ENCODE measurements at regions not wholly inside any gene's neighbourhood (a gene's known extent, or its start where the extent isn't known, plus 50 kb on each side); places are given as distances from the start of the nearest gene placed in this dataset.
A peak's percentile ranks its signal among the peaks of the same experiment; 100 is the strongest.

DNA sequence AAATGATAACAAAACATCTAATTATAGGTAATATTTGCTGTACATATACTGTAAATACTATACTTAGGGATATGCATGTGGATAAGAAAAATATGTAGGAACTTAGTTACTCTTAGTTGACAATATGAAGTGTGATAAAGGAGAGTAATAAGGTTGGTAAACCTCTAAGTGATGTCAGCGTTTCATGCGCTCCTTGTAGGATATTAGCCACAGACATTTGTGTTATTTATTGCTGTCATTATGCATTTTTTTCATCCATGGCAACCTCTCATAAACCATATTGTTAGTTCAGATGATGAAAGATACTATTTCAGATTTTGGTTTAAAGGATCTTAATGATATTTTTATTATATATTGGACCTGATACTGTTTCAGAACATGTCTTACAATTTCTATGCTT is 298.1 kb upstream of the PITX2 start:
- no peak for DNase-seq
- Mint-ChIP-seq H3K27me3 (ENCODE audit: insufficient read depth) (peaks cover 6% of the 10 kb centered on the region; the same call in 1 of the 2 replicates), H3K4me1 (ENCODE audit: low read depth) (no peaks in the 10 kb centered on the region), H3K4me3 (no peak overlapping the region), H3K9me3 (no peaks in the 10 kb centered on the region), H3K27ac (no peak overlapping the region), H3K36me3 (ENCODE audit: low read depth) (no peaks in the 10 kb centered on the region)
- TF ChIP-seq, protein P1, sequence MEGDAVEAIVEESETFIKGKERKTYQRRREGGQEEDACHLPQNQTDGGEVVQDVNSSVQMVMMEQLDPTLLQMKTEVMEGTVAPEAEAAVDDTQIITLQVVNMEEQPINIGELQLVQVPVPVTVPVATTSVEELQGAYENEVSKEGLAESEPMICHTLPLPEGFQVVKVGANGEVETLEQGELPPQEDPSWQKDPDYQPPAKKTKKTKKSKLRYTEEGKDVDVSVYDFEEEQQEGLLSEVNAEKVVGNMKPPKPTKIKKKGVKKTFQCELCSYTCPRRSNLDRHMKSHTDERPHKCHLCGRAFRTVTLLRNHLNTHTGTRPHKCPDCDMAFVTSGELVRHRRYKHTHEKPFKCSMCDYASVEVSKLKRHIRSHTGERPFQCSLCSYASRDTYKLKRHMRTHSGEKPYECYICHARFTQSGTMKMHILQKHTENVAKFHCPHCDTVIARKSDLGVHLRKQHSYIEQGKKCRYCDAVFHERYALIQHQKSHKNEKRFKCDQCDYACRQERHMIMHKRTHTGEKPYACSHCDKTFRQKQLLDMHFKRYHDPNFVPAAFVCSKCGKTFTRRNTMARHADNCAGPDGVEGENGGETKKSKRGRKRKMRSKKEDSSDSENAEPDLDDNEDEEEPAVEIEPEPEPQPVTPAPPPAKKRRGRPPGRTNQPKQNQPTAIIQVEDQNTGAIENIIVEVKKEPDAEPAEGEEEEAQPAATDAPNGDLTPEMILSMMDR (IDR thresholded peaks at IDR 0.05), result no peak

GRCh38 chr4:110924761-110925160 is 301.9 kb upstream of the PITX2 start:
- H3K9me3 Mint-ChIP-seq, result no peaks in the 10 kb centered on the region
- TF ChIP-seq, protein P1 (IDR thresholded peaks at IDR 0.05), result no peak
- DNase-seq, result no peak
- no peak overlapping the region for H3K27ac Mint-ChIP-seq
- H3K36me3 Mint-ChIP-seq (ENCODE audit: low read depth), result no peaks in the 10 kb centered on the region
- H3K4me3 Mint-ChIP-seq, result no peak overlapping the region
- peaks cover 4% of the 10 kb centered on the region; the same call in 1 of the 2 replicates for H3K27me3 Mint-ChIP-seq (ENCODE audit: insufficient read depth)
- peaks cover 10% of the 10 kb centered on the region for H3K4me1 Mint-ChIP-seq (ENCODE audit: low read depth)

- Mint-ChIP-seq H3K4me3 (no peak overlapping the region), H3K27ac (no peak overlapping the region), H3K9me3 (no peaks in the 10 kb centered on the region), H3K36me3 (ENCODE audit: low read depth) (no peaks in the 10 kb centered on the region), H3K27me3 (ENCODE audit: insufficient read depth) (peaks cover 4% of the 10 kb centered on the region; the same call in 1 of the 2 replicates), H3K4me1 (ENCODE audit: low read depth) (peaks cover 10% of the 10 kb centered on the region)
- peak; percentile 2 for DNase-seq
- TF ChIP-seq, protein P1 (IDR thresholded peaks at IDR 0.05), result no peak
These were observed 304.0 kb upstream of the PITX2 start for GRCh38 chr4:110926841-110927400.

DNA sequence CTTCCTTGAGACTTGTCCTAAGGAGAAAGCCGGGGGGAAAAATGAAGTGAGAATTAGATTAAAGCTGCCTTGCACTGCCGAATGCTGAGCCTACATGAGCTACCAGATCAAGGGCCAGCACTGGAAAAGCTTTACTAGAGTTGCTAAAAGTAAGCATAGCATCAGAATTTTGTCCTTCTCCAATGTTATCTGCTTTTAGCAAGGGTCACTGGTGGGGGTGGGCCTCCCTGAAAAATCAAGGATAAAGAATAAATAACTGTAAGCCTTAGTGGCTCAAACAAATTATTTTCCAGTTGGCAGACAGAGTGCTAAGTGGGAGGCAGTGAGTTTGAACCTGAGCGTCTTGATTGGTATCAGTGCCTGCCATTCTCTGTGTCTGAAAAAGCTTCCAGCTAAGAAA is 310.5 kb upstream of the PITX2 start:
- Mint-ChIP-seq H3K36me3 (ENCODE audit: low read depth) (no peaks in the 10 kb centered on the region), H3K27ac (no peak overlapping the region), H3K27me3 (ENCODE audit: insufficient read depth) (no peaks in the 10 kb centered on the region; the same call in 1 of the 2 replicates), H3K4me3 (no peak overlapping the region), H3K4me1 (ENCODE audit: low read depth) (no peaks in the 10 kb centered on the region; the same call in 1 of the 2 replicates), H3K9me3 (no peaks in the 10 kb centered on the region)
- TF ChIP-seq, protein P1 (IDR thresholded peaks at IDR 0.05), result no peak
- no peak for DNase-seq

DNA sequence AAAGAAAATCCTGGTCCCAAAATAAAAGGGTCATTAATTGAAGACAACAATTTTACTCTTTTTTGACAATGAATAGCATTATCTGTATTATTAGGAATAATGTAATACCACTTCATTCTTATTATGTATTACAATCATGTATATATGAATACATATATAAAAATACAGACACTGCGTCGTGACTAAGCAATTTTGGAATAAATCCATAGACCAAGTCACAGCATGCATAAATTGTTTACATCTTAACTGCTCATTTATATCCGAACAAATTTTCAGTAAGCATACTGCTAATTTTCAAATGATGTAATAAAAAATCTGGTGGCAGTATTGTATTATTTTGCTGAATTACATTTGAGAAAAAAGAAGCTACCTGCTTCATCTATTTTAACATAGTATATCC is 321.6 kb upstream of the PITX2 start:
- Mint-ChIP-seq H3K27me3 (ENCODE audit: insufficient read depth) (no peaks in the 10 kb centered on the region), H3K9me3 (no peaks in the 10 kb centered on the region), H3K4me1 (ENCODE audit: low read depth) (no peaks in the 10 kb centered on the region), H3K4me3 (no peak overlapping the region), H3K36me3 (ENCODE audit: low read depth) (no peaks in the 10 kb centered on the region), H3K27ac (no peak overlapping the region)
- no peak for DNase-seq
- TF ChIP-seq, protein P1 (IDR thresholded peaks at IDR 0.05), result no peak

DNA sequence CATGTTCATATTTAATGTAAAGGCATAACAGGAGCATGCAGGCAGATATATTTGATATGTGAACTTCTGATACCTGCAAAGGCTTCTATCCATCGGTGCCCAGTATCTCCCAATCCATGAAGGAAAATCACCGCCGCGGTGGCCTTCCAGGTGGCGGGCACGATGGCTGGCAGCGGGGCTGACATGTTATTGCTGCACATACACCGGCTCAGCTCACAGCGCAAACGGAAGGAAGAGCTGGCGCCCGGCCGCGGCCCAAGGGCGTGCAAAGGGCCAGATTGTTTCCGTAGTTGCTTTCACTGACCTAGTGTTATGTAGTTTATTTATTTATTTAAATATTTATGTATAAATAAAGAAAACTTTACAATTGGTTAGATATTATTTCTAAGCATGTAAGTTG is 322.7 kb upstream of the PITX2 start:
- Mint-ChIP-seq H3K27me3 (ENCODE audit: insufficient read depth) (no peaks in the 10 kb centered on the region), H3K4me1 (ENCODE audit: low read depth) (no peaks in the 10 kb centered on the region), H3K27ac (no peak overlapping the region), H3K9me3 (no peaks in the 10 kb centered on the region), H3K4me3 (no peak overlapping the region), H3K36me3 (ENCODE audit: low read depth) (no peaks in the 10 kb centered on the region)
- TF ChIP-seq, protein P1 (IDR thresholded peaks at IDR 0.05), result no peak
- no peak for DNase-seq
